HepG2 (cell line): ENCODE measurements at regions not wholly inside any gene's neighbourhood (a gene's known extent, or its start where the extent isn't known, plus 50 kb on each side); places are given as distances from the start of the nearest gene placed in this dataset.
A peak's percentile ranks its signal among the peaks of the same experiment; 100 is the strongest.

ENCODE experiments used
- ATAC-seq: fragments of 200-7000 bp; cut with Tn5 transposase; 3 replicates; pipeline ENCODE4 v1.9.1; 2020; ENCODE audit warnings: mild to moderate bottlenecking, moderate library complexity
- BruUV-seq: library from RNA; stranded (reverse); fragments of 400-500 nt; replicated peaks from 2 replicates; lab custom pipeline; 2021; lab: Mats Ljungman, UMichigan
- CTCF ChIA-PET: fragments of 300-600 bp; formaldehyde crosslinking; extraction: SDS; loops from one replicate; lab custom pipeline; 2021; ENCODE audit warnings: low total read pairs, inconsistent platforms, low intra/inter-chr PET ratio; lab: Yijun Ruan, JAX
- POLR2A ChIA-PET: fragments of 350-600 bp; sonication (Branson Sonifier 250); formaldehyde crosslinking; loops from one replicate; lab custom pipeline; 2020; ENCODE audit warnings: antibody characterized with exemption, inconsistent platforms; lab: Yijun Ruan, JAX
- DNase-seq: peaks from one replicate; pipeline ENCODE4 v3.0.0-alpha.2; 2015; ENCODE audit warnings: low spot score
- FAIRE-seq: peaks from 3 replicates; lab custom pipeline; 2011; peaks lifted over from hg19 to GRCh38; lab: Jason Lieb, UNC
- H2AFZ ChIP-seq: one replicate; pipeline ENCODE4 v1.6.1; 2011; ENCODE audit warnings: low read length, inconsistent platforms
- H3K27ac ChIP-seq: fragments of 300-600 bp; 3 replicates; pipeline ENCODE4 v1.8.0; 2011; ENCODE audit warnings: mixed run types, mild to moderate bottlenecking, mixed read lengths, low read length, inconsistent platforms; ENCODE audit not compliant: insufficient read depth; ENCODE audit errors: extremely low read length
- H3K27me3 ChIP-seq, 2 experiments: fragments of 200-600 bp in 1 of 2; 2 replicates in 1 of 2; 3 replicates in 1 of 2; pipeline versions ENCODE4 v1.6.0 to v1.8.0; 2011; ENCODE audit warnings: low read length in 2 of 2, mild to moderate bottlenecking in 2 of 2, moderate library complexity in 2 of 2, inconsistent platforms in 1 of 2; ENCODE audit not compliant: insufficient read depth in 2 of 2, control insufficient read depth in 1 of 2
- H3K36me3 ChIP-seq, 2 experiments: fragments of 200-600 bp in 1 of 2; replicated peaks in 1 of 2; 2 replicates in 1 of 2; 3 replicates in 1 of 2; pipeline versions ENCODE4 v1.5.1 to v1.8.0; 2011; ENCODE audit warnings: low read length in 2 of 2, inconsistent platforms in 1 of 2; ENCODE audit not compliant: insufficient read depth in 2 of 2, control insufficient read depth in 1 of 2
- H3K4me1 ChIP-seq: 2 replicates; pipeline ENCODE4 v1.5.1; 2012; ENCODE audit warnings: low read length, inconsistent platforms; ENCODE audit not compliant: insufficient read depth
- H3K4me2 ChIP-seq: 2 replicates; pipeline ENCODE4 v1.6.0; 2011; ENCODE audit warnings: low read depth, low read length, inconsistent platforms
- H3K4me3 ChIP-seq, 3 experiments: fragments of 200-600 bp in 1 of 3; sonication (generic), shearing (Covaris generic) in 1 of 3; replicated peaks in 1 of 3; 2 replicates each; pipeline ENCODE4 v1.5.1; 2011 to 2016; ENCODE audit warnings: low read length in 3 of 3, inconsistent platforms in 2 of 3, low read depth in 2 of 3, mild to moderate bottlenecking in 2 of 3, control low read depth in 1 of 3, mixed read lengths in 1 of 3; ENCODE audit not compliant: insufficient read depth in 1 of 3
- H3K79me2 ChIP-seq: one replicate; pipeline ENCODE4 v1.6.1; 2011; ENCODE audit warnings: low read length, inconsistent platforms; ENCODE audit not compliant: insufficient read depth
- H3K9ac ChIP-seq: 2 replicates; pipeline ENCODE4 v1.6.0; 2011; ENCODE audit warnings: mild to moderate bottlenecking, low read depth, low read length, inconsistent platforms; ENCODE audit not compliant: insufficient read depth
- H3K9me3 ChIP-seq: 2 replicates; pipeline ENCODE4 v1.5.1; 2012; ENCODE audit warnings: mild to moderate bottlenecking, low read length
- H4K20me1 ChIP-seq: 2 replicates; pipeline ENCODE4 v1.6.0; 2011; ENCODE audit warnings: inconsistent platforms, mild to moderate bottlenecking, low read length, moderate library complexity; ENCODE audit not compliant: insufficient read depth
- CBX1 ChIP-seq: IDR thresholded peaks from one replicate; pipeline ENCODE4 v1.6.1; 2016; ENCODE audit warnings: antibody characterized with exemption, low read depth
- FLYWCH1 ChIP-seq: sonication (generic); formaldehyde crosslinking; IDR thresholded peaks from 2 replicates; pipeline ENCODE4 v1.8.1; 2023; ENCODE audit warnings: mild to moderate bottlenecking, missing genetic modification reagents
- HOXD1 ChIP-seq: sonication (generic); formaldehyde crosslinking; IDR thresholded peaks from 2 replicates; pipeline ENCODE4 v1.5.0; 2020; ENCODE audit warnings: missing genetic modification reagents
- KDM4B ChIP-seq: sonication (generic); formaldehyde crosslinking; IDR thresholded peaks from 2 replicates; pipeline ENCODE4 v1.4.0; 2020; ENCODE audit warnings: missing genetic modification reagents
- NFRKB ChIP-seq: fragments of 450-650 bp; IDR thresholded peaks from 2 replicates; pipeline ENCODE4 v1.6.1; 2017
- PHF5A ChIP-seq: IDR thresholded peaks from one replicate; pipeline ENCODE4 v1.6.1; 2018; ENCODE audit warnings: low read depth, missing genetic modification reagents; ENCODE audit not compliant: unreplicated experiment
- SIN3B ChIP-seq: fragments of 150-350 bp; IDR thresholded peaks from 2 replicates; pipeline ENCODE4 v1.6.1; 2014; ENCODE audit warnings: low read length
- SKI ChIP-seq: fragments of 450-650 bp; IDR thresholded peaks from one replicate; pipeline ENCODE4 v1.6.1; 2018; ENCODE audit warnings: mild to moderate bottlenecking; ENCODE audit not compliant: partially characterized antibody
- TBP ChIP-seq: sonication (generic); formaldehyde crosslinking; IDR thresholded peaks from 2 replicates; pipeline ENCODE4 v1.5.0; 2020; ENCODE audit warnings: missing genetic modification reagents
- TSC22D2 ChIP-seq: sonication (generic); formaldehyde crosslinking; IDR thresholded peaks from 2 replicates; pipeline ENCODE4 v1.5.1; 2020; ENCODE audit warnings: missing genetic modification reagents, mild to moderate bottlenecking, borderline replicate concordance
- ZKSCAN1 ChIP-seq: fragments of 150-350 bp; IDR thresholded peaks from 2 replicates; pipeline ENCODE4 v1.6.1; 2014; ENCODE audit warnings: low read length
- ZMYM2 ChIP-seq: sonication (generic); formaldehyde crosslinking; IDR thresholded peaks from 2 replicates; pipeline ENCODE4 v1.8.0; 2022; ENCODE audit warnings: mild to moderate bottlenecking, missing genetic modification reagents
- ZNF251 ChIP-seq: sonication (generic); formaldehyde crosslinking; IDR thresholded peaks from 2 replicates; pipeline ENCODE4 v1.9.0; 2021; ENCODE audit warnings: mild to moderate bottlenecking, missing genetic modification reagents
- ZNF367 ChIP-seq: sonication (generic); formaldehyde crosslinking; IDR thresholded peaks from 2 replicates; pipeline ENCODE4 v1.4.0; 2020; ENCODE audit warnings: missing genetic modification reagents, borderline replicate concordance
- ZNF446 ChIP-seq: sonication (generic); formaldehyde crosslinking; IDR thresholded peaks from 2 replicates; pipeline ENCODE4 v1.5.0; 2020; ENCODE audit warnings: mild to moderate bottlenecking, missing genetic modification reagents
- ZNF616 ChIP-seq: sonication (generic); formaldehyde crosslinking; IDR thresholded peaks from 2 replicates; pipeline ENCODE4 v1.5.0; 2020; ENCODE audit warnings: low read depth, mild to moderate bottlenecking, missing genetic modification reagents
- ZSCAN29 ChIP-seq: sonication (generic); formaldehyde crosslinking; conservative IDR thresholded peaks from 2 replicates; pipeline ENCODE4 v1.4.0; 2020; ENCODE audit warnings: mild to moderate bottlenecking, missing genetic modification reagents
- WGBS: methylation state at CpG from one replicate; pipeline ENCODE4 v1.1.6; 2017; ENCODE audit warnings: low lambda C conversion rate; 5-methylcytosine and 5-hydroxymethylcytosine counted together
- in situ Hi-C: cut with HindIII; loops from 2 replicates; pipeline ENCODE4 v1.10.0; 2017; ENCODE audit warnings: low pct_unique_long_range_greater_than_20kb; ENCODE audit not compliant: extremely low pct_ligation_motif_present
- intact Hi-C: fragments of 100-400 bp; cut with micrococcal nuclease; formaldehyde crosslinking; loops from one replicate; pipeline ENCODE4 v1.10.0; 2022; ENCODE audit not compliant: unreplicated experiment
- TF ChIP-seq, protein P1 (sequence below): sonication (generic); formaldehyde crosslinking; IDR thresholded peaks from 2 replicates; pipeline ENCODE4 v1.4.0; 2020; ENCODE audit warnings: missing genetic modification reagents, borderline replicate concordance
- TF ChIP-seq, protein P2 (sequence below): IDR thresholded peaks from 2 replicates; pipeline ENCODE4 v1.6.1; 2016; ENCODE audit warnings: missing biosample characterization, missing genetic modification reagents, low read depth
- TF ChIP-seq, protein P3 (sequence below): sonication (generic); formaldehyde crosslinking; IDR thresholded peaks from 2 replicates; pipeline ENCODE4 v1.5.1; 2020; ENCODE audit warnings: mild to moderate bottlenecking, missing genetic modification reagents, borderline replicate concordance
- TF ChIP-seq, protein P4 (sequence below): sonication (generic); formaldehyde crosslinking; IDR thresholded peaks from 2 replicates; pipeline ENCODE4 v1.4.0; 2020; ENCODE audit warnings: missing genetic modification reagents

DNA sequence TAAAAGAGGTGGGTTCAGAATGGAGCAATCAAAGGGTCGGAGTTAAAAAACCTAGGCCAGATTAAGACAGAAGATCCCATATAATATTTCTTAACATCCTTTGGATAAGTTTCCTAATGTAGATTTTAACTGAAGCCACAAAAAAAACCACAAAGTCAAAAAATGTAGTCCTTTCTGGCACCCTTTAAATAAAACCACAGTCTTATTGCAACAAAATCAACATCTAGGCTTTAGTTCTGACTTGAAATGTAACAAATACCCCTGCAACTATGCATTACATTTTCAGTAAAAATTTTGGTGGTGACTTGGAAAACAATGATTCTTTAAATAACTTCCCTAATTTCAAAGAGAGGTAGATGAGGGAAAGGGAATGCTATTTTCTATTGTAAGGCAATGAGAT, 109.2 kb downstream of the PSAT1 start (continued):
- TF ChIP-seq, protein P1, sequence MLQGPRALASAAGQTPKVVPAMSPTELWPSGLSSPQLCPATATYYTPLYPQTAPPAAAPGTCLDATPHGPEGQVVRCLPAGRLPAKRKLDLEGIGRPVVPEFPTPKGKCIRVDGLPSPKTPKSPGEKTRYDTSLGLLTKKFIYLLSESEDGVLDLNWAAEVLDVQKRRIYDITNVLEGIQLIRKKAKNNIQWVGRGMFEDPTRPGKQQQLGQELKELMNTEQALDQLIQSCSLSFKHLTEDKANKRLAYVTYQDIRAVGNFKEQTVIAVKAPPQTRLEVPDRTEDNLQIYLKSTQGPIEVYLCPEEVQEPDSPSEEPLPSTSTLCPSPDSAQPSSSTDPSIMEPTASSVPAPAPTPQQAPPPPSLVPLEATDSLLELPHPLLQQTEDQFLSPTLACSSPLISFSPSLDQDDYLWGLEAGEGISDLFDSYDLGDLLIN (CRISPR knock-in tag): no peak
- TF ChIP-seq FLYWCH1 (CRISPR knock-in tag) (no peak), PHF5A (CRISPR knock-in tag) (no peak)

DNA sequence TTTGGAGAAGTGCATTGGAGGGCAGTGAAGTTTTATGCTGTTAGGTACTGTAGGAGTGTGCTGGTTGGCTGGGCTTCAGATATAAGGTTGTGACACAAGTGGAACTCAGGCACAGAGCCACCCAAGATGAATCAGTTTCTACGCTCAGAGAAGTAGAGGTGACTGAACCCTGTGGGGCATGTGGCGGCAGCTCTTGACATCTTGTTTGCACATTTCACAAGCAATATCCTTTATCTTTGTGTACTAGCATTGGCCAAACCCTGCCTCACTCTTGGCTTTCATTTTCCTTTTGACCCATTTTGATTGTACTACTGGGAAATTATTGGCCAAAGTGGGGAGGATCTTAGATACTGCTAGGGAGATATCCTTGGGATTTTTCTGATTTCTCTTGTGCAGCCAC, 110.0 kb downstream of the PSAT1 start:
- peak; percentile 87 for FAIRE-seq
- Histone ChIP-seq H2AFZ (no peak overlapping the region), H3K9ac (no peak overlapping the region), H3K4me2 (peak overlapping the region; percentile 25; the same call in 1 of the 2 replicates), H3K79me2 (no peaks in the 10 kb centered on the region), H3K36me3 (no peaks in the 10 kb centered on the region), H3K4me3 (no peak overlapping the region), H3K4me1 (peaks cover 28% of the 10 kb centered on the region), H3K27ac (peak overlapping the region; percentile 20), H3K27me3 (no peaks in the 10 kb centered on the region), H3K9me3 (no peaks in the 10 kb centered on the region), H4K20me1 (no peaks in the 10 kb centered on the region)
- in situ Hi-C loops (no loop called here), intact Hi-C loops (no loop called here)
- no TSS peak for BruUV-seq
- peak; percentile 91 for DNase-seq
- ChIA-PET CTCF (no interaction called here), POLR2A (interaction anchor here (1.2 to 1.7 kb wide), 2 partner anchors 11 to 170 kb away, joined by 3 to 7 read pairs; no protein-coding TSS in a partner anchor)
- peak; percentile 99 for ATAC-seq
- WGBS: 0% methylated on average over 2 of the region's 2 CpGs
- TF ChIP-seq ZNF367 (CRISPR knock-in tag): no peak
- no peak for TF ChIP-seq ZNF446 (CRISPR knock-in tag)
- TF ChIP-seq CBX1: no peak
- no peak for TF ChIP-seq TSC22D2 (CRISPR knock-in tag)
- TF ChIP-seq HOXD1: no peak
- no peak for TF ChIP-seq NFRKB
- no peak for TF ChIP-seq SIN3B
- TF ChIP-seq, protein P2, sequence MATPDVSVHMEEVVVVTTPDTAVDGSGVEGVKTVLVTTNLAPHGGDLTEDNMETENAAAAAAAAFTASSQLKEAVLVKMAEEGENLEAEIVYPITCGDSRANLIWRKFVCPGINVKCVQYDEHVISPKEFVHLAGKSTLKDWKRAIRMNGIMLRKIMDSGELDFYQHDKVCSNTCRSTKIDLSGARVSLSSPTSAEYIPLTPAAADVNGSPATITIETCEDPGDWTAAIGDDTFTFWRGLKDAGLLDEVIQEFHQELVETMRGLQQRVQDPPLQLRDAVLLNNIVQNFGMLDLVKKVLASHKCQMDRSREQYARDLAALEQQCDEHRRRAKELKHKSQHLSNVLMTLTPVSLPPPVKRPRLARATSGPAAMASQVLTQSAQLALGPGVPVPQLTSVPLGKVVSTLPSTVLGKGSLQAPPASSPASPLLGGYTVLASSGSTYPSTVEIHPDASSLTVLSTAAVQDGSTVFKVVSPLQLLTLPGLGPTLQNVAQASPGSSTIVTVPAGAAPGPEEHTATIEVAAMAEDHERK (CRISPR knock-in tag): no peak
- TF ChIP-seq ZMYM2 (CRISPR knock-in tag): no peak
- TF ChIP-seq ZKSCAN1: no peak
- TF ChIP-seq TBP (CRISPR knock-in tag): no peak
- no peak for TF ChIP-seq ZNF616 (CRISPR knock-in tag)
- TF ChIP-seq ZNF251 (CRISPR knock-in tag): no peak
- TF ChIP-seq, protein P3, sequence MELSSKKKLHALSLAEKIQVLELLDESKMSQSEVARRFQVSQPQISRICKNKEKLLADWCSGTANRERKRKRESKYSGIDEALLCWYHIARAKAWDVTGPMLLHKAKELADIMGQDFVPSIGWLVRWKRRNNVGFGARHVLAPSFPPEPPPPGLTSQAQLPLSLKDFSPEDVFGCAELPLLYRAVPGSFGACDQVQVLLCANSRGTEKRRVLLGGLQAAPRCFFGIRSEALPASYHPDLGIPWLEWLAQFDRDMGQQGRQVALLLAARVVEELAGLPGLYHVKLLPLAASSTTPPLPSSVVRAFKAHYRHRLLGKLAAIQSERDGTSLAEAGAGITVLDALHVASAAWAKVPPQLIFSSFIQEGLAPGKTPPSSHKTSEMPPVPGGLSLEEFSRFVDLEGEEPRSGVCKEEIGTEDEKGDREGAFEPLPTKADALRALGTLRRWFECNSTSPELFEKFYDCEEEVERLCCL (CRISPR knock-in tag): no peak
- TF ChIP-seq KDM4B (CRISPR knock-in tag): no peak
- TF ChIP-seq SKI: peak; percentile 43
- TF ChIP-seq, protein P4, sequence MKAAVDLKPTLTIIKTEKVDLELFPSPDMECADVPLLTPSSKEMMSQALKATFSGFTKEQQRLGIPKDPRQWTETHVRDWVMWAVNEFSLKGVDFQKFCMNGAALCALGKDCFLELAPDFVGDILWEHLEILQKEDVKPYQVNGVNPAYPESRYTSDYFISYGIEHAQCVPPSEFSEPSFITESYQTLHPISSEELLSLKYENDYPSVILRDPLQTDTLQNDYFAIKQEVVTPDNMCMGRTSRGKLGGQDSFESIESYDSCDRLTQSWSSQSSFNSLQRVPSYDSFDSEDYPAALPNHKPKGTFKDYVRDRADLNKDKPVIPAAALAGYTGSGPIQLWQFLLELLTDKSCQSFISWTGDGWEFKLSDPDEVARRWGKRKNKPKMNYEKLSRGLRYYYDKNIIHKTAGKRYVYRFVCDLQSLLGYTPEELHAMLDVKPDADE (CRISPR knock-in tag): no peak
- TF ChIP-seq ZSCAN29: no peak
